ENCODE measurements at regions not wholly inside any gene's neighbourhood (a gene's known extent, or its start where the extent isn't known, plus 50 kb on each side); places are given as distances from the start of the nearest gene placed in this dataset.
A peak's percentile ranks its signal among the peaks of the same experiment; 100 is the strongest.

DNA sequence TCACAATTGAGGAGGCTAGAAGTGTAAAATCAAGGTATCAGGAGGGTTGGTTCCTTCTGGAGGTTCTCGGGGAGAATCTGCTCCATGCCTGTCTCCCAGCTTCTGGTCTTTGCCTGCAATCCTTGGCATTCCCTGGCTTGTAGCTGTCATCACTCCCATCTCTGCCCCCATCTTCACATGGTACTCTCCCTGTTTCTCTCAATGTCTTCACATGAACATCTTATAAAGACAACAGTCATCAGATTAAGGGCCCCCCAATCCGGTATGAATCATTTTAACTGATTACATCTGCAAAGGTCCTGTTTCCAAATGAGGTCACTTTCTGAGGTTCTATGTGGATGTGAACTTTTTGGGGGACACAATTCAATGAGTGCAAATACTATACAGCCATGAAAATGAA lies 113.0 kb upstream of the GALNT15 start:
- peaks cover 22 to 63% of the 10 kb centered on the region in 2 donors for H3K4me1 ChIP-seq (ENCODE audit: control insufficient read depth in 1 of 2, low read depth in 2 of 2)
- H3K36me3 ChIP-seq, result no peaks in the 10 kb centered on the region
- DNase-seq (ENCODE audit: low spot score) (no peak), ATAC-seq (ENCODE audit: insufficient number of reproducible peaks, low FRiP score, low read depth) (no peak)
- TF ChIP-seq, protein P1, sequence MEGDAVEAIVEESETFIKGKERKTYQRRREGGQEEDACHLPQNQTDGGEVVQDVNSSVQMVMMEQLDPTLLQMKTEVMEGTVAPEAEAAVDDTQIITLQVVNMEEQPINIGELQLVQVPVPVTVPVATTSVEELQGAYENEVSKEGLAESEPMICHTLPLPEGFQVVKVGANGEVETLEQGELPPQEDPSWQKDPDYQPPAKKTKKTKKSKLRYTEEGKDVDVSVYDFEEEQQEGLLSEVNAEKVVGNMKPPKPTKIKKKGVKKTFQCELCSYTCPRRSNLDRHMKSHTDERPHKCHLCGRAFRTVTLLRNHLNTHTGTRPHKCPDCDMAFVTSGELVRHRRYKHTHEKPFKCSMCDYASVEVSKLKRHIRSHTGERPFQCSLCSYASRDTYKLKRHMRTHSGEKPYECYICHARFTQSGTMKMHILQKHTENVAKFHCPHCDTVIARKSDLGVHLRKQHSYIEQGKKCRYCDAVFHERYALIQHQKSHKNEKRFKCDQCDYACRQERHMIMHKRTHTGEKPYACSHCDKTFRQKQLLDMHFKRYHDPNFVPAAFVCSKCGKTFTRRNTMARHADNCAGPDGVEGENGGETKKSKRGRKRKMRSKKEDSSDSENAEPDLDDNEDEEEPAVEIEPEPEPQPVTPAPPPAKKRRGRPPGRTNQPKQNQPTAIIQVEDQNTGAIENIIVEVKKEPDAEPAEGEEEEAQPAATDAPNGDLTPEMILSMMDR (IDR thresholded peaks at IDR 0.05), result no peak
- H3K4me3 ChIP-seq, result no peak overlapping the region
- no peaks in the 10 kb centered on the region for H3K27me3 ChIP-seq (replicated peaks; ENCODE audit: insufficient read depth)
- H3K27ac ChIP-seq, result peak overlapping the region in 1 of 2 donors; percentile 75
- no peaks in the 10 kb centered on the region for H3K9me3 ChIP-seq

DNA sequence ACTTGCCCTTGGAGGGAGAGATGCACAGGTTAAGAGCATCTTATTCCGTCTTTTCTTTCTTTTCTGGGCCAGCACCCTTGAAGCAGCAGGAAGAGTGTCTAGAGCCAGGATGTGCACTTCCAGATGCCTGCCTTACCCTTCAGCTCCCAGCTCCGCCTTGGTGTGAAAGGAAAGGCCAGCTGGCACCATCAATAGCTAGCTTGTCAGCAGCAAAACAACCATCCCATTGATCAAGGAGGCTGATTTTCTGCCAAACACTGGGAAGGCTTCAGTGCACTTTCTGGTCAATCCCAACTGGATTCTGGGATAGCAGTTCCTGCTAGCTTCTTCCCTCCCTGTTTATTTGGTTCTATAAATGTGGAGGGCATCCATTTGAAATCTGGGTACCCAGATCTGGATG lies 110.9 kb upstream of the GALNT15 start:
- no peak overlapping the region for H3K27ac ChIP-seq
- peaks cover 23 to 50% of the 10 kb centered on the region in 2 donors for H3K4me1 ChIP-seq (ENCODE audit: control insufficient read depth in 1 of 2, low read depth in 2 of 2)
- DNase-seq (ENCODE audit: low spot score) (no peak), ATAC-seq (ENCODE audit: insufficient number of reproducible peaks, low FRiP score, low read depth) (no peak)
- H3K27me3 ChIP-seq (replicated peaks; ENCODE audit: insufficient read depth), result no peaks in the 10 kb centered on the region
- no peak overlapping the region for H3K4me3 ChIP-seq
- no peaks in the 10 kb centered on the region for H3K36me3 ChIP-seq
- H3K9me3 ChIP-seq, result no peaks in the 10 kb centered on the region
- TF ChIP-seq, protein P1 (IDR thresholded peaks at IDR 0.05), result no peak

DNA sequence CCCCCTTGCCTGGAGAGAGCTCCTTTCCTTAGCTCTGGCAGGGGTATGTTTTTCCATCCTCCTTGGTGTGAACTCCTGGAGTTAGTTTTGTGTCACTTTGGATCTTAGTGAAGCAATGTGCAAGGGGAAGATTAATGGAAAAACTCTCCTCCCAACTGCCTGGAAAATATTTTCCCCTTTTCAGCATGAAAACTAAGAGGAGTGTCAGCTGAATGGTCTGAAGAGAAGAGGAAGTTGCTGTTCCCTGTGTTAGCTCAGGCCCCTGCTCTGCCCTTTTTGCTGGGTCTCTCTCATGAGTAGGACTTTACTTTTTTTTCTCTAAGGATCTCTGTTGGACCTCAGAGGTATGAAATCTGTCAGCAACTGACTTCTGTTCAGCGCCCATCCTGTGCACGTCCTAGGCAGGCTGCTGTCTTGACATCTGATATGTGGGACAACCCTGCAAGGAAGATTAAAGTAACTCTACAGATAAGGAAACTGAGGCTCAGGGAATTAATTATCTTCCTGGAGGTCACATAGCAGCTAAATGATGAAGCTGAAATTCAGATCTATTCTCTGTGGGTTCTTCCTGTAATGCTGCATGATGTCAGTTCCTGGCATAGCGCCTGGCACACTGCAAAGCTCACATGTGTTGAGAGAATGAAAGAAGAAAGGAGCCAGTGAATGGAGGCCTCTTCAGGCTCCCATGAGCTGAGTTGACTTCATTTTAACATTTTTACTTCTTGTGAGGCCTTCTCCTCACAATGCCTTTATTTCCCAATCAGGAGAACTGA lies 109.7 kb upstream of the GALNT15 start:
- peak overlapping the region in 1 of 2 donors; percentile 47 for H3K27ac ChIP-seq
- no peak overlapping the region for H3K4me3 ChIP-seq
- no peaks in the 10 kb centered on the region for H3K27me3 ChIP-seq (replicated peaks; ENCODE audit: insufficient read depth)
- H3K9me3 ChIP-seq, result no peaks in the 10 kb centered on the region
- TF ChIP-seq, protein P1 (IDR thresholded peaks at IDR 0.05), result no peak
- H3K36me3 ChIP-seq, result no peaks in the 10 kb centered on the region
- H3K4me1 ChIP-seq (ENCODE audit: control insufficient read depth in 1 of 2, low read depth in 2 of 2), result peaks cover 25 to 48% of the 10 kb centered on the region in 2 donors
- DNase-seq (ENCODE audit: low spot score) (peak; percentile 61), ATAC-seq (ENCODE audit: insufficient number of reproducible peaks, low FRiP score, low read depth) (no peak)

DNA sequence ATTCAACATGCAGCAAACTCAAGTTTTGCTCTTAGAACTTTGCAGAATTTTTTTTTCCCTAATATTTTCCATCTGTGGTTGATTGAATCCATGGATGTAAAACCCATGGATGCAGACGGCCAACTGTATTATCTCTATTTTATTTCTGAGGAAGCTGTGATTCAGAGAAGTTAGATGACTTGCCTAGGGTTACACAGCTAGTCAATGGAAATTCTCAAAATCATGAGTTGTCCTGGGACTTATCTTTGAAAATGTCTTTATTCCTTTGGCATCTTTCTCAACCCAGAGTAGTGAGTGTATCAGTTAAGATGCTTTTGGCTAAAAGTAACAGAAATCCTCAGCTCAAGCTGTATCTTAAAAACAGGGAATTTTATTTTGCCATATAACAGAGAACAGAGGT lies 107.9 kb upstream of the GALNT15 start:
- Histone ChIP-seq H3K36me3 (no peaks in the 10 kb centered on the region), H3K9me3 (no peaks in the 10 kb centered on the region), H3K27me3 (replicated peaks; ENCODE audit: insufficient read depth) (no peaks in the 10 kb centered on the region), H3K4me1 (ENCODE audit: control insufficient read depth in 1 of 2, low read depth in 2 of 2) (peaks cover 15 to 33% of the 10 kb centered on the region in 2 donors), H3K4me3 (no peak overlapping the region), H3K27ac (no peak overlapping the region)
- TF ChIP-seq, protein P1 (IDR thresholded peaks at IDR 0.05), result no peak
- ATAC-seq (ENCODE audit: insufficient number of reproducible peaks, low FRiP score, low read depth), result no peak
- no peak for DNase-seq (ENCODE audit: low spot score)

DNA sequence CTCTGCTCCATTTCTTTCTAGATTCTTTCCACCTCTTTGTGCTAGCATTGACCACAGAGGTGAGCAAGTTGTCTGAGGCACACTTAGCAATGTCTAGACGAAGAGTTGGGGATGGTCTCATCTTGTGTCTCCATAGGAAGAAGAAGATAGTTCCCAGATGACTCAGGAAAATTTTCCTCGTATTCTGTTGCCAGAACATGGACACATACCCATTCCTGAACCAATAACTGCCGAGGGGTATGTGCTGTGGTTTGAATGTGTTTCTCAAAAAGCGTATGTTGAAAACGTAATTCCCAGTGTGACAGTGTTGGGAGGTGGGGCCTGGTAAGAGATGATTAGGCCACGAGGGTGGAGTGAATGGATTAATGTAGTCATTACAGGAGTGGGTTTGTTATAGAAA lies 107.5 kb upstream of the GALNT15 start:
- peaks cover 15 to 32% of the 10 kb centered on the region in 2 donors for H3K4me1 ChIP-seq (ENCODE audit: control insufficient read depth in 1 of 2, low read depth in 2 of 2)
- no peaks in the 10 kb centered on the region for H3K36me3 ChIP-seq
- no peak for ATAC-seq (ENCODE audit: insufficient number of reproducible peaks, low FRiP score, low read depth)
- H3K9me3 ChIP-seq, result no peaks in the 10 kb centered on the region
- no peaks in the 10 kb centered on the region for H3K27me3 ChIP-seq (replicated peaks; ENCODE audit: insufficient read depth)
- no peak for DNase-seq (ENCODE audit: low spot score)
- no peak overlapping the region for H3K4me3 ChIP-seq
- H3K27ac ChIP-seq, result no peak overlapping the region
- TF ChIP-seq, protein P1 (IDR thresholded peaks at IDR 0.05), result no peak
